ENCODE measurements at regions not wholly inside any gene's neighbourhood (a gene's known extent, or its start where the extent isn't known, plus 50 kb on each side); places are given as distances from the start of the nearest gene placed in this dataset.

- Histone ChIP-seq H3K27ac (ENCODE audit: low read depth) (no peak overlapping the region), H3K4me3 (no peak overlapping the region), H3K36me3 (ENCODE audit: insufficient read depth) (no peaks in the 10 kb centered on the region), H3K27me3 (ENCODE audit: insufficient read depth) (no peaks in the 10 kb centered on the region), H2AFZ (no peak overlapping the region), H3K4me2 (no peak overlapping the region), H3K4me1 (ENCODE audit: insufficient read depth) (no peaks in the 10 kb centered on the region), H4K20me1 (replicated peaks; ENCODE audit: insufficient read depth) (no peaks in the 10 kb centered on the region), H3K79me2 (replicated peaks; ENCODE audit: insufficient read depth) (no peaks in the 10 kb centered on the region), H3F3A (replicated peaks; ENCODE audit: low read depth) (no peaks in the 10 kb centered on the region), H3K9me2 (ENCODE audit: insufficient read depth) (no peaks in the 10 kb centered on the region)
- ATAC-seq (no peak), DNase-seq (ENCODE audit: low spot score) (no peak)
- peaks cover 2% of the 10 kb centered on the region; the same call in 1 of the 3 replicates for H3K9me3 Mint-ChIP-seq
- no peaks in the 10 kb centered on the region for H3K4me1 Mint-ChIP-seq
- H3K4me3 Mint-ChIP-seq = no peak overlapping the region
- no peak for TF ChIP-seq ZNF331 (CRISPR knock-in tag; IDR thresholded peaks at IDR 0.05; ENCODE audit: low read depth)
- TF ChIP-seq NANOG (IDR thresholded peaks at IDR 0.05; ENCODE audit: borderline replicate concordance) = no peak
- TF ChIP-seq, protein P1, sequence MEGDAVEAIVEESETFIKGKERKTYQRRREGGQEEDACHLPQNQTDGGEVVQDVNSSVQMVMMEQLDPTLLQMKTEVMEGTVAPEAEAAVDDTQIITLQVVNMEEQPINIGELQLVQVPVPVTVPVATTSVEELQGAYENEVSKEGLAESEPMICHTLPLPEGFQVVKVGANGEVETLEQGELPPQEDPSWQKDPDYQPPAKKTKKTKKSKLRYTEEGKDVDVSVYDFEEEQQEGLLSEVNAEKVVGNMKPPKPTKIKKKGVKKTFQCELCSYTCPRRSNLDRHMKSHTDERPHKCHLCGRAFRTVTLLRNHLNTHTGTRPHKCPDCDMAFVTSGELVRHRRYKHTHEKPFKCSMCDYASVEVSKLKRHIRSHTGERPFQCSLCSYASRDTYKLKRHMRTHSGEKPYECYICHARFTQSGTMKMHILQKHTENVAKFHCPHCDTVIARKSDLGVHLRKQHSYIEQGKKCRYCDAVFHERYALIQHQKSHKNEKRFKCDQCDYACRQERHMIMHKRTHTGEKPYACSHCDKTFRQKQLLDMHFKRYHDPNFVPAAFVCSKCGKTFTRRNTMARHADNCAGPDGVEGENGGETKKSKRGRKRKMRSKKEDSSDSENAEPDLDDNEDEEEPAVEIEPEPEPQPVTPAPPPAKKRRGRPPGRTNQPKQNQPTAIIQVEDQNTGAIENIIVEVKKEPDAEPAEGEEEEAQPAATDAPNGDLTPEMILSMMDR (conservative IDR thresholded peaks at IDR 0.05; ENCODE audit: low read depth in 2 of 2) = no peak
- TF ChIP-seq, protein P2, sequence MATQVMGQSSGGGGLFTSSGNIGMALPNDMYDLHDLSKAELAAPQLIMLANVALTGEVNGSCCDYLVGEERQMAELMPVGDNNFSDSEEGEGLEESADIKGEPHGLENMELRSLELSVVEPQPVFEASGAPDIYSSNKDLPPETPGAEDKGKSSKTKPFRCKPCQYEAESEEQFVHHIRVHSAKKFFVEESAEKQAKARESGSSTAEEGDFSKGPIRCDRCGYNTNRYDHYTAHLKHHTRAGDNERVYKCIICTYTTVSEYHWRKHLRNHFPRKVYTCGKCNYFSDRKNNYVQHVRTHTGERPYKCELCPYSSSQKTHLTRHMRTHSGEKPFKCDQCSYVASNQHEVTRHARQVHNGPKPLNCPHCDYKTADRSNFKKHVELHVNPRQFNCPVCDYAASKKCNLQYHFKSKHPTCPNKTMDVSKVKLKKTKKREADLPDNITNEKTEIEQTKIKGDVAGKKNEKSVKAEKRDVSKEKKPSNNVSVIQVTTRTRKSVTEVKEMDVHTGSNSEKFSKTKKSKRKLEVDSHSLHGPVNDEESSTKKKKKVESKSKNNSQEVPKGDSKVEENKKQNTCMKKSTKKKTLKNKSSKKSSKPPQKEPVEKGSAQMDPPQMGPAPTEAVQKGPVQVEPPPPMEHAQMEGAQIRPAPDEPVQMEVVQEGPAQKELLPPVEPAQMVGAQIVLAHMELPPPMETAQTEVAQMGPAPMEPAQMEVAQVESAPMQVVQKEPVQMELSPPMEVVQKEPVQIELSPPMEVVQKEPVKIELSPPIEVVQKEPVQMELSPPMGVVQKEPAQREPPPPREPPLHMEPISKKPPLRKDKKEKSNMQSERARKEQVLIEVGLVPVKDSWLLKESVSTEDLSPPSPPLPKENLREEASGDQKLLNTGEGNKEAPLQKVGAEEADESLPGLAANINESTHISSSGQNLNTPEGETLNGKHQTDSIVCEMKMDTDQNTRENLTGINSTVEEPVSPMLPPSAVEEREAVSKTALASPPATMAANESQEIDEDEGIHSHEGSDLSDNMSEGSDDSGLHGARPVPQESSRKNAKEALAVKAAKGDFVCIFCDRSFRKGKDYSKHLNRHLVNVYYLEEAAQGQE (IDR thresholded peaks at IDR 0.05; ENCODE audit: unreplicated experiment) = no peak
- no peak for TF ChIP-seq ZNF114 (CRISPR knock-in tag; IDR thresholded peaks at IDR 0.05)
- TF ChIP-seq, protein P3, sequence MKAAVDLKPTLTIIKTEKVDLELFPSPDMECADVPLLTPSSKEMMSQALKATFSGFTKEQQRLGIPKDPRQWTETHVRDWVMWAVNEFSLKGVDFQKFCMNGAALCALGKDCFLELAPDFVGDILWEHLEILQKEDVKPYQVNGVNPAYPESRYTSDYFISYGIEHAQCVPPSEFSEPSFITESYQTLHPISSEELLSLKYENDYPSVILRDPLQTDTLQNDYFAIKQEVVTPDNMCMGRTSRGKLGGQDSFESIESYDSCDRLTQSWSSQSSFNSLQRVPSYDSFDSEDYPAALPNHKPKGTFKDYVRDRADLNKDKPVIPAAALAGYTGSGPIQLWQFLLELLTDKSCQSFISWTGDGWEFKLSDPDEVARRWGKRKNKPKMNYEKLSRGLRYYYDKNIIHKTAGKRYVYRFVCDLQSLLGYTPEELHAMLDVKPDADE (IDR thresholded peaks at IDR 0.05) = no peak
- no peak for TF ChIP-seq JUNB (IDR thresholded peaks at IDR 0.05; ENCODE audit: unreplicated experiment)
- TF ChIP-seq, protein P4, sequence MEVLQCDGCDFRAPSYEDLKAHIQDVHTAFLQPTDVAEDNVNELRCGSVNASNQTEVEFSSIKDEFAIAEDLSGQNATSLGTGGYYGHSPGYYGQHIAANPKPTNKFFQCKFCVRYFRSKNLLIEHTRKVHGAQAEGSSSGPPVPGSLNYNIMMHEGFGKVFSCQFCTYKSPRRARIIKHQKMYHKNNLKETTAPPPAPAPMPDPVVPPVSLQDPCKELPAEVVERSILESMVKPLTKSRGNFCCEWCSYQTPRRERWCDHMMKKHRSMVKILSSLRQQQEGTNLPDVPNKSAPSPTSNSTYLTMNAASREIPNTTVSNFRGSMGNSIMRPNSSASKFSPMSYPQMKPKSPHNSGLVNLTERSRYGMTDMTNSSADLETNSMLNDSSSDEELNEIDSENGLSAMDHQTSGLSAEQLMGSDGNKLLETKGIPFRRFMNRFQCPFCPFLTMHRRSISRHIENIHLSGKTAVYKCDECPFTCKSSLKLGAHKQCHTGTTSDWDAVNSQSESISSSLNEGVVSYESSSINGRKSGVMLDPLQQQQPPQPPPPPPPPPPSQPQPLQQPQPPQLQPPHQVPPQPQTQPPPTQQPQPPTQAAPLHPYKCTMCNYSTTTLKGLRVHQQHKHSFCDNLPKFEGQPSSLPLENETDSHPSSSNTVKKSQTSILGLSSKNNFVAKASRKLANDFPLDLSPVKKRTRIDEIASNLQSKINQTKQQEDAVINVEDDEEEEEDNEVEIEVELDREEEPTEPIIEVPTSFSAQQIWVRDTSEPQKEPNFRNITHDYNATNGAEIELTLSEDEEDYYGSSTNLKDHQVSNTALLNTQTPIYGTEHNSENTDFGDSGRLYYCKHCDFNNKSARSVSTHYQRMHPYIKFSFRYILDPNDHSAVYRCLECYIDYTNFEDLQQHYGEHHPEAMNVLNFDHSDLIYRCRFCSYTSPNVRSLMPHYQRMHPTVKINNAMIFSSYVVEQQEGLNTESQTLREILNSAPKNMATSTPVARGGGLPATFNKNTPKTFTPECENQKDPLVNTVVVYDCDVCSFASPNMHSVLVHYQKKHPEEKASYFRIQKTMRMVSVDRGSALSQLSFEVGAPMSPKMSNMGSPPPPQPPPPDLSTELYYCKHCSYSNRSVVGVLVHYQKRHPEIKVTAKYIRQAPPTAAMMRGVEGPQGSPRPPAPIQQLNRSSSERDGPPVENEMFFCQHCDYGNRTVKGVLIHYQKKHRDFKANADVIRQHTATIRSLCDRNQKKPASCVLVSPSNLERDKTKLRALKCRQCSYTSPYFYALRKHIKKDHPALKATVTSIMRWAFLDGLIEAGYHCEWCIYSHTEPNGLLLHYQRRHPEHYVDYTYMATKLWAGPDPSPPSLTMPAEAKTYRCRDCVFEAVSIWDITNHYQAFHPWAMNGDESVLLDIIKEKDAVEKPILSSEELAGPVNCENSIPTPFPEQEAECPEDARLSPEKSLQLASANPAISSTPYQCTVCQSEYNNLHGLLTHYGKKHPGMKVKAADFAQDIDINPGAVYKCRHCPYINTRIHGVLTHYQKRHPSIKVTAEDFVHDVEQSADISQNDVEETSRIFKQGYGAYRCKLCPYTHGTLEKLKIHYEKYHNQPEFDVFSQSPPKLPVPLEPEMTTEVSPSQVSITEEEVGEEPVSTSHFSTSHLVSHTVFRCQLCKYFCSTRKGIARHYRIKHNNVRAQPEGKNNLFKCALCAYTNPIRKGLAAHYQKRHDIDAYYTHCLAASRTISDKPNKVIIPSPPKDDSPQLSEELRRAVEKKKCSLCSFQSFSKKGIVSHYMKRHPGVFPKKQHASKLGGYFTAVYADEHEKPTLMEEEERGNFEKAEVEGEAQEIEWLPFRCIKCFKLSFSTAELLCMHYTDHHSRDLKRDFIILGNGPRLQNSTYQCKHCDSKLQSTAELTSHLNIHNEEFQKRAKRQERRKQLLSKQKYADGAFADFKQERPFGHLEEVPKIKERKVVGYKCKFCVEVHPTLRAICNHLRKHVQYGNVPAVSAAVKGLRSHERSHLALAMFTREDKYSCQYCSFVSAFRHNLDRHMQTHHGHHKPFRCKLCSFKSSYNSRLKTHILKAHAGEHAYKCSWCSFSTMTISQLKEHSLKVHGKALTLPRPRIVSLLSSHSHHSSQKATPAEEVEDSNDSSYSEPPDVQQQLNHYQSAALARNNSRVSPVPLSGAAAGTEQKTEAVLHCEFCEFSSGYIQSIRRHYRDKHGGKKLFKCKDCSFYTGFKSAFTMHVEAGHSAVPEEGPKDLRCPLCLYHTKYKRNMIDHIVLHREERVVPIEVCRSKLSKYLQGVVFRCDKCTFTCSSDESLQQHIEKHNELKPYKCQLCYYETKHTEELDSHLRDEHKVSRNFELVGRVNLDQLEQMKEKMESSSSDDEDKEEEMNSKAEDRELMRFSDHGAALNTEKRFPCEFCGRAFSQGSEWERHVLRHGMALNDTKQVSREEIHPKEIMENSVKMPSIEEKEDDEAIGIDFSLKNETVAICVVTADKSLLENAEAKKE (CRISPR knock-in tag; IDR thresholded peaks at IDR 0.05) = no peak
- no peak for TF ChIP-seq CREB1 (CRISPR knock-in tag; IDR thresholded peaks at IDR 0.05; ENCODE audit: low read depth)
- no peak for TF ChIP-seq EZH2phosphoT487 (IDR thresholded peaks at IDR 0.05; ENCODE audit: unreplicated experiment)
- TF ChIP-seq STAT1 (IDR thresholded peaks at IDR 0.05; ENCODE audit: unreplicated experiment) = no peak
- TF ChIP-seq EZH2 (IDR thresholded peaks at IDR 0.05; ENCODE audit: low read depth, unreplicated experiment) = no peak
- no peak for TF ChIP-seq POLR2AphosphoS5 (IDR thresholded peaks at IDR 0.05; ENCODE audit: low read depth)
- no peak overlapping the region for H3K27ac Mint-ChIP-seq
- no peaks in the 10 kb centered on the region for H3K36me3 Mint-ChIP-seq (ENCODE audit: low read depth)
- H3K27me3 Mint-ChIP-seq (ENCODE audit: insufficient read depth, low read depth, poor library complexity) = peaks cover 7% of the 10 kb centered on the region
Observed at GRCh38 chr20:58091810-58092209, 136.6 kb downstream of the ANKRD60 start.
